SK-N-SH (cell line): ENCODE measurements at regions not wholly inside any gene's neighbourhood (a gene's known extent, or its start where the extent isn't known, plus 50 kb on each side); places are given as distances from the start of the nearest gene placed in this dataset.
"Not testable (repeated sequence)": the region's sequence is repeated elsewhere in the genome, so short reads cannot be mapped to it uniquely, and the experiment has no call there.

Experiments
- EP300 ChIP-seq, 2 experiments: IDR thresholded peaks; 2 replicates each; pipeline versions ENCODE4 v1.4.0 to v1.6.1; 2012; ENCODE audit warnings: borderline replicate concordance in 1 of 2, low read depth in 1 of 2, low read length in 1 of 2
- FOXM1 ChIP-seq: IDR thresholded peaks from 2 replicates; pipeline ENCODE4 v1.4.0; 2012; ENCODE audit warnings: low read depth, mild to moderate bottlenecking
- GATA2 ChIP-seq: sonication (generic); formaldehyde crosslinking; IDR thresholded peaks from 2 replicates; pipeline ENCODE4 v1.5.0; 2020; ENCODE audit warnings: mild to moderate bottlenecking, missing genetic modification reagents
- TAF1 ChIP-seq: IDR thresholded peaks from 2 replicates; pipeline ENCODE4 v1.6.1; 2012; ENCODE audit warnings: low read depth, mild to moderate bottlenecking, low read length, moderate library complexity, borderline replicate concordance
- TF ChIP-seq, protein P1 (sequence below): fragments of 200-600 bp; sonication (generic); IDR thresholded peaks from 2 replicates; pipeline ENCODE4 v1.6.1; 2017; ENCODE audit warnings: antibody characterized with exemption, mild to moderate bottlenecking, moderate library complexity
- TF ChIP-seq, protein P2 (sequence below): IDR thresholded peaks from 2 replicates; pipeline ENCODE4 v1.4.0; 2012; ENCODE audit warnings: low read depth
- TF ChIP-seq, protein P3 (sequence below): IDR thresholded peaks from 2 replicates; pipeline ENCODE4 v1.4.0; 2012; ENCODE audit warnings: low read depth, borderline replicate concordance

DNA sequence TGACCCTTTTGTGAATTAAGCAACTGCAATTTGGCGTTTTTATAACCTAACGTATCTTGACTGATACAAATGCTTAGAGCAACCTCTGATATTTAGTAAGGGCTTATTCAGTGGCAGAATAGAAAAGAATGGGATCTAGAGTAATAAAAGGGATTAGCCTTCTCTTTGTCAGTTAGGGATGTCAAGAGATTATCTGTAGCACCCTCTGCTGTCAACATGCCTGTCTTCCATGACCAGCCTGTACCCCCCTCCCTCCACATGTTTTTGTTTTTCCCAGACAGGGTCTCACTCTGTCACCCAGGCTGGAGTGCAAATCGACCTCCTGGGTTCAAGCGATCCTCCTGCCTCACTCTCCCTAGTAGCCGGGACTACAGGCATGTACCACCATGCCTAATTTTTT is 198.1 kb downstream of the NPIPA7 start:
- not testable (repeated sequence) for TF ChIP-seq GATA2 (CRISPR knock-in tag); FOXM1; TAF1; EP300 (IDR thresholded peaks at IDR 0.05; ENCODE audit: borderline replicate concordance in 1 of 2, low read depth in 1 of 2, low read length in 1 of 2)
- TF ChIP-seq, protein P1, sequence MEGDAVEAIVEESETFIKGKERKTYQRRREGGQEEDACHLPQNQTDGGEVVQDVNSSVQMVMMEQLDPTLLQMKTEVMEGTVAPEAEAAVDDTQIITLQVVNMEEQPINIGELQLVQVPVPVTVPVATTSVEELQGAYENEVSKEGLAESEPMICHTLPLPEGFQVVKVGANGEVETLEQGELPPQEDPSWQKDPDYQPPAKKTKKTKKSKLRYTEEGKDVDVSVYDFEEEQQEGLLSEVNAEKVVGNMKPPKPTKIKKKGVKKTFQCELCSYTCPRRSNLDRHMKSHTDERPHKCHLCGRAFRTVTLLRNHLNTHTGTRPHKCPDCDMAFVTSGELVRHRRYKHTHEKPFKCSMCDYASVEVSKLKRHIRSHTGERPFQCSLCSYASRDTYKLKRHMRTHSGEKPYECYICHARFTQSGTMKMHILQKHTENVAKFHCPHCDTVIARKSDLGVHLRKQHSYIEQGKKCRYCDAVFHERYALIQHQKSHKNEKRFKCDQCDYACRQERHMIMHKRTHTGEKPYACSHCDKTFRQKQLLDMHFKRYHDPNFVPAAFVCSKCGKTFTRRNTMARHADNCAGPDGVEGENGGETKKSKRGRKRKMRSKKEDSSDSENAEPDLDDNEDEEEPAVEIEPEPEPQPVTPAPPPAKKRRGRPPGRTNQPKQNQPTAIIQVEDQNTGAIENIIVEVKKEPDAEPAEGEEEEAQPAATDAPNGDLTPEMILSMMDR: not testable (repeated sequence)
- TF ChIP-seq, protein P2, sequence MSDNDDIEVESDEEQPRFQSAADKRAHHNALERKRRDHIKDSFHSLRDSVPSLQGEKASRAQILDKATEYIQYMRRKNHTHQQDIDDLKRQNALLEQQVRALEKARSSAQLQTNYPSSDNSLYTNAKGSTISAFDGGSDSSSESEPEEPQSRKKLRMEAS: not testable (repeated sequence)
- TF ChIP-seq, protein P3, sequence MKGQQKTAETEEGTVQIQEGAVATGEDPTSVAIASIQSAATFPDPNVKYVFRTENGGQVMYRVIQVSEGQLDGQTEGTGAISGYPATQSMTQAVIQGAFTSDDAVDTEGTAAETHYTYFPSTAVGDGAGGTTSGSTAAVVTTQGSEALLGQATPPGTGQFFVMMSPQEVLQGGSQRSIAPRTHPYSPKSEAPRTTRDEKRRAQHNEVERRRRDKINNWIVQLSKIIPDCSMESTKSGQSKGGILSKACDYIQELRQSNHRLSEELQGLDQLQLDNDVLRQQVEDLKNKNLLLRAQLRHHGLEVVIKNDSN: not testable (repeated sequence)
